ENCODE measurements at regions not wholly inside any gene's neighbourhood (a gene's known extent, or its start where the extent isn't known, plus 50 kb on each side); places are given as distances from the start of the nearest gene placed in this dataset.
"Not testable (repeated sequence)": the region's sequence is repeated elsewhere in the genome, so short reads cannot be mapped to it uniquely, and the experiment has no call there.

- DNase-seq, result no peak
Observed at GRCh38 chr20:59466107-59466815, 138.1 kb upstream of the PHACTR3 start.

- no peak for DNase-seq
Observed at GRCh38 chr20:59468831-59469230, 135.5 kb upstream of the PHACTR3 start.

GRCh38 chr20:59469267-59470252 is 134.8 kb upstream of the PHACTR3 start:
- no peak for DNase-seq

GRCh38 chr20:59470521-59470920 is 133.8 kb upstream of the PHACTR3 start:
- no peak for DNase-seq

DNA sequence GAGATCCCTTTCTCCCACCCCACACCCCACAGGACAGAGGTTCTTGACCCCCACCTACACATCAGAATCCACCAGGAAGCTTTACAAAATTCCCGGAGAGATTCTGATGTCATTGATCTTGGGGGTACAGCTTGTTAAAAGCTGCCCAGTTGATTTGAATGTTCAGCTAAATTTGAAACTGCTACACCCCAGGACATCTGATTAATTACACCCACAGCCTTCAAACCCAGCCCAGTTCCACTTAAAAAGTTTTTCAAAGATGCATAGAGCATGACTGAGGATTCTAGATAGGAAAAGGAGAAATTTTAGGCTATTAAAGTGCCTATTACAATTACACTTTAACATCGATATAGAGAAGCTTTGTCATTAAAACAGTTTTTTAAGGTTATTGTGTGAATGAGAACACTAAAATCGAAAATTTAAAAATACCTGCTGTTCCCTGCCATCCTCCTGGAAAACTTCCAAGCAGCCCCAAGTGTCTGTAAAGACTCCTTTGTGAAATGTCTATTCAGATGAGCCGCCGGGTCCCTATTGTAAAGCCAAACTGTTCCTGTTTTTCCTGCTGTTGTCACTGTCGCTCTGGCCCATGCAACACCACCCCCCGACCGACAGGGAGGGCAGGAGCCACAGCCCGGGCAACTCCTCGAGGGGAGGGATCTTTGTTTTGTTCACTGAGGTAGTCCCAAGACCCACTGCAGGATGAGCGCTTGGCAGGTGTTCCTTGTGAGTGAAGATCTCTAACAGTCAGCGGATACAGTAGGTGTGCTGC is 132.5 kb upstream of the PHACTR3 start:
- no peak for DNase-seq

DNA sequence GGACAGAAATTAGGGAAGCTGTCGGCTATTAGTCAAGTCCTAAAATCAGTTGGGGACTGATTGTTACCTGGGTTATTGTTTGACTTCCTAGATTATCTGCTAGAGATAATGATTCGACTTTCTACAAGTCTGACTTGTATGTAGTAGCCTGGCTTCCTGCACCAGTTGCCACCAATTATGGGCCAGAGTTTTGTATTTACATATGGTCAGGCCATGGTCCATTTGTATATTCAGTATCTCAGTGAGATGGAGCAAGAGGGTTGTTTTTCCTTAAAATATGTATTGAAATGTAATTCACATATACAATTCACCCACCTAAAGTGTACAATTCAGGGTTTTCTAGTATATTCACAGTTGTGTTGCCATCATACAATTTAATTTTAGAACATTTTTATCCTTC is 130.6 kb upstream of the PHACTR3 start:
- no peak for DNase-seq

DNA sequence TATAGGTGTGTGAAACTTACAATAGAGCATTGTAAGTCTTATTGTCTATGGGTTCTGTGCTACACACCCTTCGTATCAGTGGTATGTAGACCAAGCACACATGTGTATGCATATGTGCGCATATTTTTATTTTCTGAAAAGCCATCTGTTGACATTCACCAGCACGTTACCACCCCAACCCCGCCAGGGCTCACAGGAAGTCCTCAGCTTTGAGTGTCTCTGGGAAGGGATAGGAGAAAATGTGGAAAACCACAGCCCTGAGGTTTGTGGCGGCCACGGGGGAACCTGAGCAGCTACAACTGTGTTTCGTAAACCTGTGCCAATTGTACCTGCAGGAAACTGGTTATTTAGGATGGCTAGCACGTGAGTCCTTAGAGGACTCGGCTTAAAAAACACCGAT is 123.3 kb upstream of the PHACTR3 start:
- DNase-seq, result no peak

- no peak for DNase-seq
Observed at GRCh38 chr20:59481477-59482018, 122.8 kb upstream of the PHACTR3 start.

- DNase-seq, result no peak
Observed at GRCh38 chr20:59482351-59483187, 121.8 kb upstream of the PHACTR3 start.

DNA sequence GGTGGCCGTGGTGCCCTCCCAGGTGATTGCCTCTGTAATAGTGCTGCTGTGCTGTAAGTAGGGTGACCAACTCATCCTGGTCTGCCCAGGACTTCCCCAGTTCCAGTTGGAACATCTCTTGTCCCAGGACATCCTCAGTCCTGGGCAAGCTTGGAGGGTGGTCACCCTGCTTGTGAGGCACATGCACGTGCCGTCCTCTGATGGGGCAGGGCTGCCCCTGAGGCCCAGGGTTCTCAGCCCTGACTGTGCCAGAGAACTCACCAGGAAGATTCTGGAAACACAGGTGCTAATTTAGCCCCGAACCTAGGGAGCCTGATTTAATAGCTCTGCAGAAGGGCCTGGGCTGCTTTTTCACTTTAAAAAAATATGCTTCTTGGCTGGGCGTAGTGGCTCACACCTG is 120.9 kb upstream of the PHACTR3 start:
- no peak for DNase-seq

- no peak for DNase-seq
Observed at GRCh38 chr20:59484228-59484627, 120.1 kb upstream of the PHACTR3 start.

DNA sequence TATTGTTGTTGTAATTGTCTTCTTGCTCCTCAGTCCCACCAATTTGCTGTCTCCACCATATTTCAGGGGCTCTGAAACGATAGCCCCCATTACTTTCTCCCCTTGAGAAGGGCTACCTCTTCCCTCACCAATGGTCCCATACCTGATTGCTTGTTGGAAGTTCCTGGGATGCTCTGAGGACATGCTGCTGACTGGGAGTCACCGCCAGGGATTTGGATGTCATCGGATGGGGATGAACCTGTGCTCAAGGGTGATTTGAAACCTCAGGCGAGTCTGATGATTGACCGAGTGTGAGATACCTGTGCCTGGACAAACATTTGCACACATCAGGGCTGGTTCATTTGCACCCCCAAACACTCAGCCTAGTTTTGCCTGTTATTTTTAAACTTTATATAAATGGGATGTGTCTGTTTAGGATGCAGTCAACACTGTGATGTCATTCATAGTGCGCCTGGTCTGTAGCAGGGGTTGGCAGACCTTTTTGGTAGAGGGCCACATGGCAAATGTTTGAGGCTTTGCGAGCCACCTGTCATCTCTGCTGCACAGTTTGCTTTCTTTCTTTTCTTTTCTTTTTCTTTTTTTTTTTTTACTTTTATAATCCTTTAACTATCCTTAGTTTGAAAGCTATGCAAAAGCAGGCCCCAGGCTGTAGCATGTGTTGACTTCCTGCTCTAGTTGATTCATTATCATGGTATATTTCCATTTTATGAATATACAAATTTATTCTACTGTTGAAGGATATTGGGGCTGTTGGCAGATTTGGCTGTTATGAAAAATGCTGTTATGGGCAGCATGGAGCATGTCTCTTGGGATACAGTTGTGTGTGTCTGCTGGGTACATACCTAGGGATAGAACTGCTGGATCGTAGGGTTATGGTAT is 118.5 kb upstream of the PHACTR3 start:
- DNase-seq, result peak; percentile 82 to 84

GRCh38 chr20:59488459-59488858 is 115.9 kb upstream of the PHACTR3 start:
- not testable (repeated sequence) for DNase-seq

DNA sequence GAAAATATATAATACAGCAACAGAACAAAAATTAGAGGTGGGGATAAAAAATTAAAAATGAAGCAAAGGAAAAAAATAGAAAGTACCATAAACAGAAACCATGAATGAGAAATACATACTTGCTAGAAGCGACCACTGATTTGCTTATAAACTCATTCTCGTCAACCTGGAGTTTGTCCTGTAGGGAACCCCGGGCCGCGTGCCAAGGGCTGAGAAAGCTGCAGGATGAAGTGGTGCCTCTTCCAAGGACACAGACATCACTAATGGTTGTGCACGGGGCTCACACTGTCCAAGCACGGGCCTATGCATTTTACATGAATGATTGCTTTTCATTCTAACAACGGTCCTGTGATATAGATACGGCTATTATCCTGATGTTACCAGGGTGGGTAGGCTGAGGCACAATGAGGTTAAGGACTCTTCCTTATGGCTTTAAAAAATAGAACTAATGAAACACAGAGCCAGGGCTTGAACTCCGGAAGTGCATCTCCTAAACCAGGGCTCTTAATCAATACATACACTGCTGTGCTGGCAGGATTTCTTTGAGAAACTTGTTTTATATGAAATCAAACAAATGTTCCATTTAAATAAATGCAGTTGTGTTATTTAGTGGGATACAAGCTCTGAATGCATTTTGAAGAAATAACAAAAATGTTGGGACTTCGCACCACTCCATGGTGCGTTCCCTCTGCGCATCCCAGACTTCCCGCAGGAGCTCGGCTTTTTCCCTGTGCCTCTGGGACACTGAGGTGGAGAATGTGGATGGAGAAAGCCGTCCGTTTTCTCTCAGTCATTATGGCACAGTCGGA is 113.9 kb upstream of the PHACTR3 start:
- peak in 1 of 2 experiments; percentile 34 for DNase-seq

GRCh38 chr20:59491884-59492283 is 112.5 kb upstream of the PHACTR3 start:
- DNase-seq, result no peak

DNA sequence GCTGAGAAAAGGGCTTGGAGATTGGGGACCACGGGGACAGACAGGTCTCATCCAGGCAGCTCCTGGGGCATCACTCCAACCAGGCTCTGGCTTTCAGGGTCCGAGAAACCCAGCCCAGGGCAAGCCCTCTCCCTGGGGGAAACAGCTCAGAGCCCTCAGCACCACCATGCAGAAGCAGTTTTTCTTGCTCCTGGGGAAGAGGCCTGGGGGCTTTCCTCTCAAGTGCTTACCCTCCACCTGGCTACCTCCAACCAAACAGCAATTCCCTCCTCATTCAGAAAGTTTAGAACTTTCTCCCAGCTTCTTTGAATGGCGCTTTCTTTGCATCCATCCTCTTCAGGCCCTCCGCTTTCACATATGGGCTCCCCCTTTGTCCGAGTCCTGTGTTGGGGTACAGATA is 110.4 kb upstream of the PHACTR3 start:
- DNase-seq, result no peak

GRCh38 chr20:59495166-59495565 is 109.2 kb upstream of the PHACTR3 start:
- DNase-seq, result no peak

DNA sequence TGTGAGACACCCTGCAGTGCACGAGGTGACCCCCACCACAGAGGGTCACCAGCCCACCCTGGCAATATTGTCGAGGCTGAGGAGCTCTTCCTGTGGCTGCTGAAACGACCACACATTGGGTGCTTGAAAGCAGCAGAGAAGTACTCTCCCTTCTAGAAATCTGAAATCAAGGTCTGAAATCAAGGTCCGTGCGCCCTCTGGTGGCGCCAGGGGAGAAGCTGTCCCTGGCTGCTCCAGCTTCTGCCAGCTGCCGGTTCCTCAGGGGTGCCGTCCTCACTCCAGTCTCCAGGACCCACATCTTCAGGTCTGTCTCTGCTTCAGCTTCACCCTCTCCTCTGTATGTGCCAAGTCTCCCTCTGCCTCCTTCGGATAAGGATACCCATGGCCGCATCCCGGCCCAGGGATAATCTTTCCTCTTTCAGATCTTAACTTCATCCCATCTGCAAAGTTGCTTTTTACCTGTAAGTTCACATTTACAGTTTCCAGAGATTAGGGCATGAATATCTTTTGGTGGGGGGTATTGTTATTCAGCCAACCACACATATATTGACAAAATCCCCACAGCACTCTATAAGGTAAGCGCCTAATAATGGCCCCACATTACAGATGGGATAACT is 108.3 kb upstream of the PHACTR3 start:
- DNase-seq, result peak; percentile 53 to 89

- DNase-seq, result no peak
Observed at GRCh38 chr20:59498291-59498690, 106.0 kb upstream of the PHACTR3 start.

DNA sequence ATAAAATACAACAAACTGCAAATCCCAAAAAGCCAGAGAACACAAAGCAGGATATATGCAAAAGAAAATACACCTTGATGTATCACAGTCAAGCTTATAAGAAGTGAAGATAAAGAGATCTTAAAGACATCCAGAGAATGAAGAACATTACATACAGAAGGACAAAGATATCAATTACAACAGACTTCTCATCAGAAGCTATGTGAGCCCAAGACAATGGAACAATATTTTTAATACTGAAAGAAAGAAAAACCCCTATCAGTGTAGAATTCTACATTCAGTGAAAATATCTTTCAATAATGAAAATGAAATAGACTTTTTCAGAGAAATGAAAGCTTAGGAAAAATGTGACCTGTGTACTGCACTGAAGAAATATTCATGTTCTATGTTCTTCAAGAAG is 104.5 kb upstream of the PHACTR3 start:
- DNase-seq, result no peak

Measured in NCI-H526 (cell line).